ENCODE measurements at regions not wholly inside any gene's neighbourhood (a gene's known extent, or its start where the extent isn't known, plus 50 kb on each side); places are given as distances from the start of the nearest gene placed in this dataset.
"Not testable (repeated sequence)": the region's sequence is repeated elsewhere in the genome, so short reads cannot be mapped to it uniquely, and the experiment has no call there.

DNA sequence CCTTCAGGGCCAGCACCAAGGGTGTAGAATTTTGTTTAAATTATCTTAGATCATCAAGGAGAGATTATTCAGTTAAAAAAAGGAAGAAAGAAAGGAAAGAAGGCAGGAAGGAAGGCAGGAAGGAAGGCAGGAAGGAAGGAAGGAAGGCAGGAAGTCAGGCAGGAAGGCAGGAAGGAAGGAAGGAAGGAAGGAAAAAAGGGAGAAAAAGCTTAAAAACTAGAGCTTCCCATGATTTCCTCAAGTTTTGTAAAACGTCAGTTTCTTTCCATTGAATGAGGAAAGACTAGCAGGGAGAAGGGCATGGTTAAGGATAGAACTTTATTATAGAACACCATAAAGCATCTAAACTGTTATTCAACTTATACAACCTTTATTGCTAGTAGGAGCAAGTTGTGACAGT is 2672.0 kb upstream of the PCDH20 start:
- no CpG with 5 or more reads among the region's 1 CpG for WGBS (ENCODE audit: insufficient coverage)
- no peaks in the 10 kb centered on the region for H3K9me3 ChIP-seq (ENCODE audit: control extremely low read depth in 1 of 5, control insufficient read depth in 4 of 5, insufficient read depth in 2 of 5, low read depth in 1 of 5, low read length in 4 of 5)
- H3K27me3 ChIP-seq (replicated peaks in 2 of 5; ENCODE audit: control insufficient read depth in 4 of 5, insufficient read depth in 5 of 5, low read length in 4 of 5): no peaks in the 10 kb centered on the region
- DNase-seq: no peak
- CTCF ChIA-PET: no interaction called here
- no peaks in the 10 kb centered on the region for H3K36me3 ChIP-seq (ENCODE audit: control insufficient read depth in 4 of 4, insufficient read depth in 4 of 4, low read length in 3 of 4)
- no peaks in the 10 kb centered on the region for H3K4me1 ChIP-seq (ENCODE audit: control extremely low read depth in 1 of 4, control insufficient read depth in 4 of 4, insufficient read depth in 4 of 4, low read length in 3 of 4)
- POLR2A ChIA-PET: no interaction called here
- no peak overlapping the region for H3K4me3 ChIP-seq (ENCODE audit: control insufficient read depth in 1 of 7, extremely low read depth in 1 of 7, insufficient read depth in 4 of 7, low read depth in 2 of 7, low read length in 6 of 7)
- H3K27ac ChIP-seq (ENCODE audit: insufficient read depth in 1 of 2, low read depth in 1 of 2, low read length in 2 of 2, poor library complexity in 1 of 2, severe bottlenecking in 2 of 2): no peak overlapping the region

DNA sequence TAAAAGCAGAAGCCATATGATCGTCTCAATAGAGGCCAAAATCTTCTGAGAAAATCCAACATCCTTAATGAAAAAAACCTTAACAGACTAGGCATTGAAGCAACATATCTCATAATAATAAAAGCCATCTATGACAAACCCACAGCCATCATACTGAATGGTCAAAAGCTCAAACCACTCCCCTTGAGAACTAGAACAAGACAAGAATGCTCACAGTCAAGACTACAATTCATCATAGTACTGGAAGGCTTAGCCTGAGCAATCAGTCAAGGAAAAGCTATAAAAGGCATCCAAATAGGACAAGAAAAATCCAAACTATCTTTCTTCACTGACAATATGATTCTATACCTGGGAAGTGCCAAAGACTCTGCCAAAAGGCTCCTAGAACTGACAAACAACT is 2668.2 kb upstream of the PCDH20 start:
- Histone ChIP-seq H3K9me3 (ENCODE audit: control extremely low read depth in 1 of 5, control insufficient read depth in 4 of 5, insufficient read depth in 2 of 5, low read depth in 1 of 5, low read length in 4 of 5) (no peaks in the 10 kb centered on the region), H3K36me3 (ENCODE audit: control insufficient read depth in 4 of 4, insufficient read depth in 4 of 4, low read length in 3 of 4) (no peaks in the 10 kb centered on the region), H3K27ac (ENCODE audit: insufficient read depth in 1 of 2, low read depth in 1 of 2, low read length in 2 of 2, poor library complexity in 1 of 2, severe bottlenecking in 2 of 2) (no peak overlapping the region), H3K27me3 (replicated peaks in 2 of 5; ENCODE audit: control insufficient read depth in 4 of 5, insufficient read depth in 5 of 5, low read length in 4 of 5) (no peaks in the 10 kb centered on the region), H3K4me1 (ENCODE audit: control extremely low read depth in 1 of 4, control insufficient read depth in 4 of 4, insufficient read depth in 4 of 4, low read length in 3 of 4) (no peaks in the 10 kb centered on the region), H3K4me3 (ENCODE audit: control insufficient read depth in 1 of 7, extremely low read depth in 1 of 7, insufficient read depth in 4 of 7, low read depth in 2 of 7, low read length in 6 of 7) (no peak overlapping the region)
- ChIA-PET CTCF (no interaction called here), POLR2A (no interaction called here)
- DNase-seq: no peak
- WGBS (ENCODE audit: insufficient coverage): no CpG with 5 or more reads among the region's 1 CpG

DNA sequence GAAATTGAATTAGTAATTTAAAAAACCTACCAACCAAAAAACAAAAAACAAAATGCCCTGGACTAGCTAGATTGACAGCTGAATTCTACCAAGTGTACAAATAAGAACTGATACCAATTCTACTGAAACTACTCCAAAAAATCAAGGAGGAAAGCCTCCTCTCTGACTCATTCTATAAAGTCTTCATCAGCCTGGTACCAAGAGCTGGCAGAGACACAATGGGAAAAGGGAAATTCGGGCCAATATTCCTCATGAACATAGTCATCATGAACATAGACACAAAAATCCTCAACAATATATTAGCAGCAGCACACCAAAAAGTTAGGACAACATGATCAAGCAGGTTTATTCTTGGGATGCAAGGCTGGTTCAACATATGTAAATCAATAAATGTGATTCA is 2667.7 kb upstream of the PCDH20 start:
- H3K9me3 ChIP-seq (ENCODE audit: control extremely low read depth in 1 of 5, control insufficient read depth in 4 of 5, insufficient read depth in 2 of 5, low read depth in 1 of 5, low read length in 4 of 5): no peaks in the 10 kb centered on the region
- CTCF ChIA-PET: no interaction called here
- no peaks in the 10 kb centered on the region for H3K4me1 ChIP-seq (ENCODE audit: control extremely low read depth in 1 of 4, control insufficient read depth in 4 of 4, insufficient read depth in 4 of 4, low read length in 3 of 4)
- H3K36me3 ChIP-seq (ENCODE audit: control insufficient read depth in 4 of 4, insufficient read depth in 4 of 4, low read length in 3 of 4): no peaks in the 10 kb centered on the region
- no CpG with 5 or more reads among the region's 1 CpG for WGBS (ENCODE audit: insufficient coverage)
- no peak overlapping the region for H3K4me3 ChIP-seq (ENCODE audit: control insufficient read depth in 1 of 7, extremely low read depth in 1 of 7, insufficient read depth in 4 of 7, low read depth in 2 of 7, low read length in 6 of 7)
- POLR2A ChIA-PET: no interaction called here
- H3K27me3 ChIP-seq (replicated peaks in 2 of 5; ENCODE audit: control insufficient read depth in 4 of 5, insufficient read depth in 5 of 5, low read length in 4 of 5): no peaks in the 10 kb centered on the region
- H3K27ac ChIP-seq (ENCODE audit: insufficient read depth in 1 of 2, low read depth in 1 of 2, low read length in 2 of 2, poor library complexity in 1 of 2, severe bottlenecking in 2 of 2): no peak overlapping the region
- no peak for DNase-seq

DNA sequence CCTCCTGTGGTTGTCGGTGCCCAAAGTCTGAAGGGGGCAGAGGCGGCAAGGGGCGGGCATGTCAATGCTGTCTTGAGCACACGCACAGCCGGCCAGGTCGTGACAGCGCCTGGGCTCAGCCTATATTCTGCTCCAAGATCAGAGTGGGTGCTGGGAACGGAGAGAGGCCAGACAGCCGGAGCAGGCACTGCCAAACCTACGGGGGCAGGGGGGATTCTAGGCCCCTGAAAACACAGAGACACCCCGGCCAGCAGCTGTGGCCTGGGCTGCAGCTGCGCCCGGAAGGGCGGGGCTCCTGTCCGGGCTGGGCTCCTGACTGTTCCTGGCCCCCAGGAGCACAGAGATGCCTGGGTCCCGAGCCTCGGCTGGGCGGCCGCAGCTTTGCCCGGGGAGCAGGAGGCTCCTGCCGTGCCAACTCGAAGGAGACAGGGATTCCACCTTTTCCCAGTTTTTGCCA is 2662.9 kb upstream of the PCDH20 start:
- WGBS (ENCODE audit: insufficient coverage): over 99% methylated on average over 22 of the region's 22 CpGs
- DNase-seq: no peak
- H3K4me1 ChIP-seq (ENCODE audit: control extremely low read depth in 1 of 4, control insufficient read depth in 4 of 4, insufficient read depth in 4 of 4, low read length in 3 of 4): peaks cover 0 to 3% (median 0%) of the 10 kb centered on the region in 4 experiments
- H3K4me3 ChIP-seq (ENCODE audit: control insufficient read depth in 1 of 7, extremely low read depth in 1 of 7, insufficient read depth in 4 of 7, low read depth in 2 of 7, low read length in 6 of 7): no peak overlapping the region
- H3K36me3 ChIP-seq (ENCODE audit: control insufficient read depth in 4 of 4, insufficient read depth in 4 of 4, low read length in 3 of 4): no peaks in the 10 kb centered on the region
- POLR2A ChIA-PET: no interaction called here
- peaks cover 0 to 3% (median 0%) of the 10 kb centered on the region in 5 experiments for H3K9me3 ChIP-seq (ENCODE audit: control extremely low read depth in 1 of 5, control insufficient read depth in 4 of 5, insufficient read depth in 2 of 5, low read depth in 1 of 5, low read length in 4 of 5)
- H3K27me3 ChIP-seq (replicated peaks in 2 of 5; ENCODE audit: control insufficient read depth in 4 of 5, insufficient read depth in 5 of 5, low read length in 4 of 5): no peaks in the 10 kb centered on the region
- H3K27ac ChIP-seq (ENCODE audit: insufficient read depth in 1 of 2, low read depth in 1 of 2, low read length in 2 of 2, poor library complexity in 1 of 2, severe bottlenecking in 2 of 2): no peak overlapping the region
- CTCF ChIA-PET: no interaction called here

DNA sequence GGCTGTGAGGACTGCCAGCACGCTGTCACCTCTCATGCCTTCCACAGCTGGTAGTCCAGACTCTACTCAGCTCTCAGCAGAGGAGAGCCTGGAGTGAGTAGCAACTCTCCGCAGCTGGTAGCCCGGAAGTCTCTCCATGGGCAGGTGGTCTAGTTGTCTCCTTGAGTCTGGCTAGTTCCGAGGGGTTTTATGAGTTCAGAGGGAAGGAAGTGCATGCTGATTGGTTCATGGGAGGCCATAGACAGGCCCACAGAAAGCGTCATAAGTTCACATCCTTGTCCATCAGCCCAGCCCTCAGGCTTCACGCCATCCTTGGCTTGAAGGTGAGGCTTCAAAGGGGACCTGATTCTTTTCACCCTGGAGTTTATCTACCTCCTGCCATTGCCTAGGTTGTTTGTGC is 2662.4 kb upstream of the PCDH20 start:
- WGBS (ENCODE audit: insufficient coverage): 97% methylated on average over 5 of the region's 6 CpGs

DNA sequence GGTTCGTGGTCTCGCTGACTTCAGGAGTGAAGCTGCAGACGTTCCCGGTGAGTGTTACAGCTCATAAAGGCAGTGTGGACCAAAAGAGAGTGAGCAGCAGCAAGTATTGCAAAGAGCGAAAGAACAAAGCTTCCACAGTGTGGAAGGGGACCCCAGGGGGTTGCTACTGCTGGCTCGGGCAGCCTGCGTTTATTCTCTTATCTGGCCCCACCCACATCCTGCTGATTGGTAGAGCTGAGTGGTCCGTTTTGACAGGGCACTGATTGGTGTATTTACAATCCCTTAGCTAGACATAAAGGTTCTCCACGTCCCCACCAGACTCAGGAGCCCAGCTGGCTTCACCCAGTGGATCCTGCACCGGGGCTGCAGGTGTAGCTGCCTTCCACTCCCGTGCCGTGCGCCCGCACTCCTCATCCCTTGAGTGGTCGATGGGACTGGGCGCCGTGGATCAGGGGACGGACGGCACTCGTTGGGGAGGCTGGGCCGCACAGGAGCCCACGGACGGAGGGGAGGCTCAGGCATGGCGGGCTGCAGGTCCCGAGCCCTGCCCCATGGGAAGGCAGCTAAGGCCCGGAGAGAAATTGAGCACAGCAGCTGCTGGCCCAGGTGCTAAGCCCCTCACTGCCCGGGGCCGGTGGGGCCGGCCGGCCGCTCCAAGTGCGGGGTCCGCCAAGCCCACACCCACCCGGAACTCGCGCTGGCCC is 2661.6 kb upstream of the PCDH20 start:
- DNase-seq: peak in 1 of 3 donors; percentile 35
- H3K36me3 ChIP-seq (ENCODE audit: control insufficient read depth in 4 of 4, insufficient read depth in 4 of 4, low read length in 3 of 4); H3K9me3 ChIP-seq (ENCODE audit: control extremely low read depth in 1 of 5, control insufficient read depth in 4 of 5, insufficient read depth in 2 of 5, low read depth in 1 of 5, low read length in 4 of 5); POLR2A ChIA-PET; H3K27me3 ChIP-seq (replicated peaks in 2 of 5; ENCODE audit: control insufficient read depth in 4 of 5, insufficient read depth in 5 of 5, low read length in 4 of 5); CTCF ChIA-PET; H3K4me1 ChIP-seq (ENCODE audit: control extremely low read depth in 1 of 4, control insufficient read depth in 4 of 4, insufficient read depth in 4 of 4, low read length in 3 of 4); H3K27ac ChIP-seq (ENCODE audit: insufficient read depth in 1 of 2, low read depth in 1 of 2, low read length in 2 of 2, poor library complexity in 1 of 2, severe bottlenecking in 2 of 2): not testable (repeated sequence)
- 94% methylated on average over 29 of the region's 36 CpGs for WGBS (ENCODE audit: insufficient coverage)
- H3K4me3 ChIP-seq (ENCODE audit: control insufficient read depth in 1 of 7, extremely low read depth in 1 of 7, insufficient read depth in 4 of 7, low read depth in 2 of 7, low read length in 6 of 7): peak overlapping the region in 5 of 7 experiments; percentile 9 to 47 (median 19)

More for the DNA sequence above, 2662.4 kb upstream of the PCDH20 start:
- ChIA-PET CTCF (no interaction called here), POLR2A (no interaction called here)
- no peak overlapping the region for H3K4me3 ChIP-seq (ENCODE audit: control insufficient read depth in 1 of 7, extremely low read depth in 1 of 7, insufficient read depth in 4 of 7, low read depth in 2 of 7, low read length in 6 of 7)
- H3K9me3 ChIP-seq (ENCODE audit: control extremely low read depth in 1 of 5, control insufficient read depth in 4 of 5, insufficient read depth in 2 of 5, low read depth in 1 of 5, low read length in 4 of 5): peaks cover 0 to 3% (median 0%) of the 10 kb centered on the region in 5 experiments
- no peaks in the 10 kb centered on the region for H3K27me3 ChIP-seq (replicated peaks in 2 of 5; ENCODE audit: control insufficient read depth in 4 of 5, insufficient read depth in 5 of 5, low read length in 4 of 5)
- peaks cover 0 to 3% (median 0%) of the 10 kb centered on the region in 4 experiments for H3K4me1 ChIP-seq (ENCODE audit: control extremely low read depth in 1 of 4, control insufficient read depth in 4 of 4, insufficient read depth in 4 of 4, low read length in 3 of 4)
- H3K27ac ChIP-seq (ENCODE audit: insufficient read depth in 1 of 2, low read depth in 1 of 2, low read length in 2 of 2, poor library complexity in 1 of 2, severe bottlenecking in 2 of 2): no peak overlapping the region
- DNase-seq: no peak
- no peaks in the 10 kb centered on the region for H3K36me3 ChIP-seq (ENCODE audit: control insufficient read depth in 4 of 4, insufficient read depth in 4 of 4, low read length in 3 of 4)

DNA sequence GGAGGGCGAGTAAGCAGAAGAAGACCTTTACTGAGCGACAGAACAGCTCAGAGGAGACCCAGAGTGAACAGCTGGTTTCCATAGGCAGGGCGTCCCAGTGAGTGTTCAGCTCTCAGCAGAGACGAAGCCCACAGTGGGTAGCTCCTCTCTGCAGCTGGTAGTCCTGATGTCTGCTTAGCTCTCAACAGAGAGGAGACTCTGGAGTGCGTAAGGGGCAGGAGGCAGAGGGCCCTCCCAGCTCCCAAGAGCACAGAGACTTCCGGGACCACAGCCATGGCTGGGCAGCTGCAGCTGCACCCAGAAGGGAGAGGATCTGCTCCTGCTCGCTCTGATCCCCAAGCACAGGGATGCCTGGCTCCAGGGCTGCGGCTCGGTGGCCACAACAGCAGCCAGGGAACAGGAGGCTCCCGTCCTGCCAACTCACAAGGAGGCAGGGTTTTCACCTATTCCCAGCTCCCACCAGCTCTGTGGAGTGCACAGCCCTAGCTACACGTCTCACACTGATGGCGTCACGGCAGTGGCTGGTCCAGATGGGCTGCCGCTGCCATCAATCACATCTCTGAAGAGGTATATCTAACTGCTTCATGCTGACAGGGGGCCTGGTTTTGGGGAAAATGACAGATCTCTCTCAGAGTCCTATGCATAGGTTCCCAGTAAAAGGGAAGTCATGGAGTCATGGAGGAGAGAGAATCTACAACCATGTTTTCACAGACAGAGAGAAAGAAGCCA is 2660.1 kb upstream of the PCDH20 start:
- H3K27ac ChIP-seq (ENCODE audit: insufficient read depth in 1 of 2, low read depth in 1 of 2, low read length in 2 of 2, poor library complexity in 1 of 2, severe bottlenecking in 2 of 2): peak overlapping the region in 1 of 2 experiments; percentile 29

More for the DNA sequence above, 2660.1 kb upstream of the PCDH20 start:
- over 99% methylated on average over 12 of the region's 14 CpGs for whole genome bisulfite sequencing (ENCODE audit: insufficient coverage)
- peaks cover 0 to 3% (median 0%) of the 10 kb centered on the region in 4 experiments for H3K4me1 ChIP-seq (ENCODE audit: control extremely low read depth in 1 of 4, control insufficient read depth in 4 of 4, insufficient read depth in 4 of 4, low read length in 3 of 4)
- ChIA-PET POLR2A (no interaction called here), CTCF (no interaction called here)
- peak overlapping the region in 1 of 7 experiments; percentile 44 for H3K4me3 ChIP-seq (ENCODE audit: control insufficient read depth in 1 of 7, extremely low read depth in 1 of 7, insufficient read depth in 4 of 7, low read depth in 2 of 7, low read length in 6 of 7)
- DNase-seq: no peak
- H3K9me3 ChIP-seq (ENCODE audit: control extremely low read depth in 1 of 5, control insufficient read depth in 4 of 5, insufficient read depth in 2 of 5, low read depth in 1 of 5, low read length in 4 of 5): peaks cover 0 to 3% (median 0%) of the 10 kb centered on the region in 5 experiments
- H3K27me3 ChIP-seq (replicated peaks in 2 of 5; ENCODE audit: control insufficient read depth in 4 of 5, insufficient read depth in 5 of 5, low read length in 4 of 5): no peaks in the 10 kb centered on the region
- H3K36me3 ChIP-seq (ENCODE audit: control insufficient read depth in 4 of 4, insufficient read depth in 4 of 4, low read length in 3 of 4): no peaks in the 10 kb centered on the region
